GM12878 (cell line): ENCODE measurements at regions not wholly inside any gene's neighbourhood (a gene's known extent, or its start where the extent isn't known, plus 50 kb on each side); places are given as distances from the start of the nearest gene placed in this dataset.

ENCODE experiments used
- ATAC-seq: fragments of 200-7000 bp; cut with Tn5 transposase; 3 replicates; pipeline ENCODE4 v1.9.1; 2020; ENCODE audit warnings: mild to moderate bottlenecking, moderate library complexity
- BruUV-seq: library from RNA; stranded (reverse); fragments of 400-500 nt; replicated peaks from 2 replicates; lab custom pipeline; 2021; lab: Mats Ljungman, UMichigan
- CTCF ChIA-PET: fragments of 300-600 bp; sonication (Branson Sonifier 250); formaldehyde crosslinking; extraction: SDS; loops from one replicate; lab custom pipeline; 2021; ENCODE audit warnings: inconsistent platforms; lab: Yijun Ruan, JAX
- POLR2A ChIA-PET: fragments of 350-600 bp; formaldehyde crosslinking; extraction: SDS; loops from one replicate; lab custom pipeline; 2021; ENCODE audit warnings: inconsistent platforms; lab: Charles Lee
- RAD21 ChIA-PET: fragments of 300-600 bp; sonication (Branson Sonifier 250); formaldehyde crosslinking; loops from one replicate; lab custom pipeline; 2023; ENCODE audit warnings: antibody characterized with exemption; ENCODE audit not compliant: unreplicated experiment; lab: Charles Lee
- SMC1A ChIA-PET: fragments of 300-600 bp; sonication (Branson Sonifier 250); formaldehyde crosslinking; loops from one replicate; lab custom pipeline; 2023; ENCODE audit not compliant: unreplicated experiment, uncharacterized antibody; lab: Charles Lee
- DNase-seq: peaks from one replicate; pipeline ENCODE4 v3.0.0-alpha.2; 2011; ENCODE audit warnings: low read depth, low spot score
- FAIRE-seq: peaks from 3 replicates; lab custom pipeline; 2011; peaks lifted over from hg19 to GRCh38; lab: Jason Lieb, UNC
- H2AFZ ChIP-seq: 2 replicates; pipeline ENCODE4 v1.6.0; 2011; ENCODE audit warnings: low read depth, low read length, control low read depth; ENCODE audit not compliant: control insufficient read depth
- H3K27ac ChIP-seq: 2 replicates; pipeline ENCODE4 v1.5.1; 2011; ENCODE audit warnings: control low read depth; ENCODE audit not compliant: control insufficient read depth, insufficient read depth
- H3K27me3 ChIP-seq, 2 experiments: replicated peaks in 1 of 2; 2 replicates each; pipeline versions ENCODE4 v1.6.0 to v1.6.1; 2011; ENCODE audit warnings: low read length in 1 of 2; ENCODE audit not compliant: control insufficient read depth in 2 of 2, insufficient read depth in 2 of 2
- H3K36me3 ChIP-seq, 2 experiments: 2 replicates each; pipeline ENCODE4 v1.5.1; 2011; ENCODE audit warnings: low read length in 1 of 2; ENCODE audit not compliant: control insufficient read depth in 2 of 2, insufficient read depth in 2 of 2
- H3K4me1 ChIP-seq: 2 replicates; pipeline ENCODE4 v1.6.1; 2011; ENCODE audit warnings: mild to moderate bottlenecking, low read length, moderate library complexity, mixed read lengths; ENCODE audit not compliant: control insufficient read depth, insufficient read depth
- H3K4me2 ChIP-seq: 2 replicates; pipeline ENCODE4 v1.6.0; 2011; ENCODE audit warnings: control low read depth; ENCODE audit not compliant: control insufficient read depth, insufficient read depth
- H3K4me3 ChIP-seq: fragments of 200-600 bp; sonication (generic); 2 replicates; pipeline ENCODE4 v1.5.1; 2016
- H3K79me2 ChIP-seq: 2 replicates; pipeline ENCODE4 v1.6.0; 2011; ENCODE audit warnings: low read length; ENCODE audit not compliant: control insufficient read depth, insufficient read depth
- H3K9ac ChIP-seq: 2 replicates; pipeline ENCODE4 v1.8.0; 2011; ENCODE audit warnings: low read length, control low read depth, mixed read lengths; ENCODE audit not compliant: control insufficient read depth, insufficient read depth
- H3K9me3 ChIP-seq: replicated peaks from 3 replicates; pipeline ENCODE4 v1.5.1; 2011; ENCODE audit warnings: mild to moderate bottlenecking, low read length; ENCODE audit not compliant: control insufficient read depth, insufficient read depth
- H4K20me1 ChIP-seq: 2 replicates; pipeline ENCODE4 v1.6.0; 2011; ENCODE audit not compliant: control insufficient read depth, insufficient read depth
- ATF3 ChIP-seq: IDR thresholded peaks from 2 replicates; pipeline ENCODE4 v1.6.1; 2011; ENCODE audit warnings: low read depth, mild to moderate bottlenecking, low read length, moderate library complexity, borderline replicate concordance; ENCODE audit errors: extremely low read depth
- BCL3 ChIP-seq: IDR thresholded peaks from 2 replicates; pipeline ENCODE4 v1.6.1; 2011; ENCODE audit warnings: borderline replicate concordance, low read depth, mild to moderate bottlenecking, moderate library complexity, low read length; ENCODE audit not compliant: insufficient read depth, poor library complexity, severe bottlenecking
- CBX3 ChIP-seq: fragments of 200-600 bp; sonication (generic); IDR thresholded peaks from 2 replicates; pipeline ENCODE4 v1.6.1; 2016; ENCODE audit warnings: low read depth, borderline replicate concordance
- CREB1 ChIP-seq: IDR thresholded peaks from 2 replicates; pipeline ENCODE4 v1.6.1; 2012; ENCODE audit warnings: low read depth, mild to moderate bottlenecking, inconsistent platforms
- FOS ChIP-seq: IDR thresholded peaks from 3 replicates; pipeline ENCODE4 v1.6.1; 2011; ENCODE audit warnings: borderline replicate concordance; ENCODE audit not compliant: insufficient read length; ENCODE audit errors: extremely low read depth
- FOXM1 ChIP-seq: IDR thresholded peaks from 2 replicates; pipeline ENCODE4 v1.6.1; 2012; ENCODE audit warnings: low read depth, mild to moderate bottlenecking, inconsistent platforms, low read length, moderate library complexity
- NRF1 ChIP-seq: conservative IDR thresholded peaks from 2 replicates; pipeline ENCODE4 v1.6.1; 2011; ENCODE audit warnings: mild to moderate bottlenecking, low read depth, low read length, improper control_type of control experiment
- PKNOX1 ChIP-seq: fragments of 450-650 bp; IDR thresholded peaks from 2 replicates; pipeline ENCODE4 v1.6.1; 2016; ENCODE audit warnings: mild to moderate bottlenecking
- REST ChIP-seq: IDR thresholded peaks from 2 replicates; pipeline ENCODE4 v1.6.1; 2012; ENCODE audit warnings: mild to moderate bottlenecking, low read depth, low read length
- USF2 ChIP-seq: IDR thresholded peaks from 2 replicates; pipeline ENCODE4 v1.6.1; 2011; ENCODE audit warnings: low read depth, low read length, improper control_type of control experiment, borderline replicate concordance
- ZNF687 ChIP-seq: fragments of 450-650 bp; IDR thresholded peaks from 2 replicates; pipeline ENCODE4 v1.6.1; 2017; ENCODE audit warnings: mild to moderate bottlenecking, moderate library complexity
- WGBS: methylation state at CpG from one replicate; pipeline ENCODE4 v1.1.6; 2016; ENCODE audit warnings: low lambda C conversion rate; ENCODE audit not compliant: insufficient replicate concordance, insufficient coverage; ENCODE audit errors: missing lambda C conversion rate; 5-methylcytosine and 5-hydroxymethylcytosine counted together
- in situ Hi-C: fragments of 300-500 bp; cut with MboI; formaldehyde crosslinking; loops from 9 replicates; pipeline ENCODE4 v1.14.3; 2018; ENCODE audit warnings: mixed read lengths
- intact Hi-C: fragments of 100-400 bp; cut with micrococcal nuclease; formaldehyde crosslinking; loops from one replicate; pipeline ENCODE4 v1.14.2; 2022; ENCODE audit not compliant: unreplicated experiment

- in situ Hi-C loops (no loop called here), intact Hi-C loops (no loop called here)
- no peak for FAIRE-seq
- WGBS = 50% methylated on average over 2 of the region's 2 CpGs
- ChIA-PET CTCF (no interaction called here), POLR2A (no interaction called here), RAD21 (no interaction called here), SMC1A (interaction anchor here (1.1 kb wide), 1 partner anchor 95 kb away, joined by 3 read pairs; no protein-coding TSS in a partner anchor)
- Histone ChIP-seq H3K79me2 (no peaks in the 10 kb centered on the region), H3K4me2 (no peak overlapping the region), H3K9ac (no peak overlapping the region), H3K4me3 (no peak overlapping the region), H4K20me1 (no peaks in the 10 kb centered on the region), H3K36me3 (no peaks in the 10 kb centered on the region), H3K4me1 (no peaks in the 10 kb centered on the region), H3K27ac (no peak overlapping the region), H3K9me3 (no peaks in the 10 kb centered on the region), H3K27me3 (no peaks in the 10 kb centered on the region), H2AFZ (no peak overlapping the region)
- BruUV-seq = no TSS peak
- no peak for ATAC-seq
- no peak for DNase-seq
- no peak for TF ChIP-seq ZNF687
- no peak for TF ChIP-seq USF2
- TF ChIP-seq CREB1 = no peak
- no peak for TF ChIP-seq ATF3
- TF ChIP-seq NRF1 = no peak
- no peak for TF ChIP-seq FOS
- no peak for TF ChIP-seq FOXM1
- no peak for TF ChIP-seq CBX3
- no peak for TF ChIP-seq BCL3
- no peak for TF ChIP-seq PKNOX1
- no peak for TF ChIP-seq REST
These were observed 181.5 kb upstream of the KRR1 start for GRCh38 chr12:75692876-75693275.
